ENCODE measurements at regions not wholly inside any gene's neighbourhood (a gene's known extent, or its start where the extent isn't known, plus 50 kb on each side); places are given as distances from the start of the nearest gene placed in this dataset.

DNA sequence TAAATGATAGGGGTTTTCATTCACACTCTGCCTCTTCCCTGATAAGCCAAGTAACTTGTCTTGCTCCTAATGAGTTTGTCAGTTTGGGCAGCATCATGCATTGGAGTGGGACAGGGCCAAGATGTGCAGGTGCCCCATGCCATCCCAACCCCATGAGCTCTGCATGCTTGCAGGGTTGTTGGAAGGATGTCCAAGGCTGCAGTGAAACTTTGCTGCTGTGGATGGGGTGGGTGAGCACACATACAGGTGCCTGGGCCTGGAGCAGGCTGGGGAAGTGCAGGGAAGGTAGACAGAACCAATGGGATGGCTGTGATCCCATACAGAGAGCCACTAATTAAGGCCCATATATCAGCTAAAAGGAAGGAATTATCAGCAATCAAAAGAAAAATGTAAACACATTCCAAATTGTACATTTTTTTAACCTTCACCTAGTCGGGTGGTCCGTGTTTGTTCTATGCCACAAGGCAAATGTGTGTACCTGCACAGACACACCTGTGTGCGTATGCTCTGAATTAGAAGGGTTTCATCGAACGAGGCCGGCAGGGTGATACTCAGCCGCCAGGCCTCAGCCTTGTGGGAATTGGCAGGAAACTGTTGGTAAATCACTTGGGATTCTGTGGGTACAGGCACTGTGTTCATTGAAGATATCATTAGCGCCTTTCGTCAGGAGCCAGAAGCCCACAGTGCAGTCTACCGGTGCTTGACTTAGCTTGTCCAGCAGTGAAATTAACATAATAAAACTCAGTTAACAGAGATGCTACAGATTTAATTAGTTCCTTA, 342.9 kb downstream of the MYCN start (continued):
- TF ChIP-seq, protein P1, sequence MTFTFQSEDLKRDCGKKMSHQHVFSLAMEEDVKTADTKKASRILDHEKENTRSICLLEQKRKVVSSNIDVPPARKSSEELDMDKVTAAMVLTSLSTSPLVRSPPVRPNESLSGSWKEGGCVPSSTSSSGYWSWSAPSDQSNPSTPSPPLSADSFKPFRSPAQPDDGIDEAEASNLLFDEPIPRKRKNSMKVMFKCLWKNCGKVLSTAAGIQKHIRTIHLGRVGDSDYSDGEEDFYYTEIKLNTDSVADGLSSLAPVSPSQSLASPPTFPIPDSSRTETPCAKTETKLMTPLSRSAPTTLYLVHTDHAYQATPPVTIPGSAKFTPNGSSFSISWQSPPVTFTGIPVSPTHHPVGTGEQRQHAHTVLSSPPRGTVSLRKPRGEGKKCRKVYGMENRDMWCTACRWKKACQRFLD (tag by site-specific recombination; IDR thresholded peaks at IDR 0.05), result no peak
- TF ChIP-seq SCRT2 (tag by site-specific recombination; IDR thresholded peaks at IDR 0.05) (no peak), ZNF112 (tag by site-specific recombination; IDR thresholded peaks at IDR 0.05) (no peak), ZNF585B (tag by site-specific recombination; IDR thresholded peaks at IDR 0.05) (no peak), ZNF843 (tag by site-specific recombination; IDR thresholded peaks at IDR 0.05) (no peak), ZNF555 (tag by site-specific recombination; conservative IDR thresholded peaks at IDR 0.05) (no peak)
- TF ChIP-seq, protein P2, sequence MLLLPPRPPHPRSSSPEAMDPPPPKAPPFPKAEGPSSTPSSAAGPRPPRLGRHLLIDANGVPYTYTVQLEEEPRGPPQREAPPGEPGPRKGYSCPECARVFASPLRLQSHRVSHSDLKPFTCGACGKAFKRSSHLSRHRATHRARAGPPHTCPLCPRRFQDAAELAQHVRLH (tag by site-specific recombination; IDR thresholded peaks at IDR 0.05), result no peak
- TF ChIP-seq, protein P3, sequence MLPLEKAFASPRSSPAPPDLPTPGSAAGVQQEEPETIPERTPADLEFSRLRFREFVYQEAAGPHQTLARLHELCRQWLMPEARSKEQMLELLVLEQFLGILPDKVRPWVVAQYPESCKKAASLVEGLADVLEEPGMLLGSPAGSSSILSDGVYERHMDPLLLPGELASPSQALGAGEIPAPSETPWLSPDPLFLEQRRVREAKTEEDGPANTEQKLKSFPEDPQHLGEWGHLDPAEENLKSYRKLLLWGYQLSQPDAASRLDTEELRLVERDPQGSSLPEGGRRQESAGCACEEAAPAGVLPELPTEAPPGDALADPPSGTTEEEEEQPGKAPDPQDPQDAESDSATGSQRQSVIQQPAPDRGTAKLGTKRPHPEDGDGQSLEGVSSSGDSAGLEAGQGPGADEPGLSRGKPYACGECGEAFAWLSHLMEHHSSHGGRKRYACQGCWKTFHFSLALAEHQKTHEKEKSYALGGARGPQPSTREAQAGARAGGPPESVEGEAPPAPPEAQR (tag by site-specific recombination; IDR thresholded peaks at IDR 0.05), result no peak
- TF ChIP-seq, protein P4, sequence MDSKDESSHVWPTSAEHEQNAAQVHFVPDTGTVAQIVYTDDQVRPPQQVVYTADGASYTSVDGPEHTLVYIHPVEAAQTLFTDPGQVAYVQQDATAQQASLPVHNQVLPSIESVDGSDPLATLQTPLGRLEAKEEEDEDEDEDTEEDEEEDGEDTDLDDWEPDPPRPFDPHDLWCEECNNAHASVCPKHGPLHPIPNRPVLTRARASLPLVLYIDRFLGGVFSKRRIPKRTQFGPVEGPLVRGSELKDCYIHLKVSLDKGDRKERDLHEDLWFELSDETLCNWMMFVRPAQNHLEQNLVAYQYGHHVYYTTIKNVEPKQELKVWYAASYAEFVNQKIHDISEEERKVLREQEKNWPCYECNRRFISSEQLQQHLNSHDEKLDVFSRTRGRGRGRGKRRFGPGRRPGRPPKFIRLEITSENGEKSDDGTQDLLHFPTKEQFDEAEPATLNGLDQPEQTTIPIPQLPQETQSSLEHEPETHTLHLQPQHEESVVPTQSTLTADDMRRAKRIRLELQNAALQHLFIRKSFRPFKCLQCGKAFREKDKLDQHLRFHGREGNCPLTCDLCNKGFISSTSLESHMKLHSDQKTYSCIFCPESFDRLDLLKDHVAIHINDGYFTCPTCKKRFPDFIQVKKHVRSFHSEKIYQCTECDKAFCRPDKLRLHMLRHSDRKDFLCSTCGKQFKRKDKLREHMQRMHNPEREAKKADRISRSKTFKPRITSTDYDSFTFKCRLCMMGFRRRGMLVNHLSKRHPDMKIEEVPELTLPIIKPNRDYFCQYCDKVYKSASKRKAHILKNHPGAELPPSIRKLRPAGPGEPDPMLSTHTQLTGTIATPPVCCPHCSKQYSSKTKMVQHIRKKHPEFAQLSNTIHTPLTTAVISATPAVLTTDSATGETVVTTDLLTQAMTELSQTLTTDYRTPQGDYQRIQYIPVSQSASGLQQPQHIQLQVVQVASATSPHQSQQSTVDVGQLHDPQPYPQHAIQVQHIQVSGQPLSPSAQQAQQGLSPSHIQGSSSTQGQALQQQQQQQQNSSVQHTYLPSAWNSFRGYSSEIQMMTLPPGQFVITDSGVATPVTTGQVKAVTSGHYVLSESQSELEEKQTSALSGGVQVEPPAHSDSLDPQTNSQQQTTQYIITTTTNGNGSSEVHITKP (tag by site-specific recombination; IDR thresholded peaks at IDR 0.05), result no peak
- TF ChIP-seq, protein P5, sequence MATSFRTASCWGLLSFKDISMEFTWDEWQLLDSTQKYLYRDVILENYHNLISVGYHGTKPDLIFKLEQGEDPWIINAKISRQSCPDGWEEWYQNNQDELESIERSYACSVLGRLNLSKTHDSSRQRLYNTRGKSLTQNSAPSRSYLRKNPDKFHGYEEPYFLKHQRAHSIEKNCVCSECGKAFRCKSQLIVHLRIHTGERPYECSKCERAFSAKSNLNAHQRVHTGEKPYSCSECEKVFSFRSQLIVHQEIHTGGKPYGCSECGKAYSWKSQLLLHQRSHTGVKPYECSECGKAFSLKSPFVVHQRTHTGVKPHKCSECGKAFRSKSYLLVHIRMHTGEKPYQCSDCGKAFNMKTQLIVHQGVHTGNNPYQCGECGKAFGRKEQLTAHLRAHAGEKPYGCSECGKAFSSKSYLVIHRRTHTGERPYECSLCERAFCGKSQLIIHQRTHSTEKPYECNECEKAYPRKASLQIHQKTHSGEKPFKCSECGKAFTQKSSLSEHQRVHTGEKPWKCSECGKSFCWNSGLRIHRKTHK (tag by site-specific recombination; IDR thresholded peaks at IDR 0.05), result no peak

DNA sequence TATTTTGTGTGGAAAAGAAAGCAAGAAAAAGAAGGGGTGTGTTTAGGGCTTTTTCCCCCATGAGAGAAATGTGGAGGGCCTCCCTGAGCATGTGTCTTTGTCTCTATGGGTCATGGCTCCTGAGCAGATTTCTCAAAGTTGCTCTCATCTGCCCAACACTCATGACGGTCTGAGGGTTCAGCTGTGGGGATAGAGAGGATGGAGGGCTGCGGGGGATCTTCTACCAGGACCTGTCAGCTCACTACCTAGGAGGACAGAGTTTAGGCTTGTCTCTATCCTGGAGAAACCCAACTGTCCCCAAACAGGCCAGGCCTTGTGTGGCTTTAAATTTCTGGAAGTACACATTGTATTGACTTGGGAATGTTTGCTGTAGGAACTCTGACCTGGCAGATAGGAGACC, 342.2 kb downstream of the MYCN start:
- no peaks in the 10 kb centered on the region for H3K9me3 ChIP-seq (ENCODE audit: control insufficient read depth, insufficient read depth, low read depth, low read length)
- no peak overlapping the region for H3K4me3 ChIP-seq (ENCODE audit: low read depth, low read length)
- no peak overlapping the region for H3K27ac ChIP-seq (ENCODE audit: extremely low read depth, low read depth, low read length)
- ChIA-PET CTCF (interaction anchor here (0.6 to 2.1 kb wide), 16 partner anchors 10 to 650 kb away, joined by 3 to 15 read pairs (median 4); partner anchors contain the start of gene MYCN), POLR2A (interaction anchor here (1.2 kb wide), 1 partner anchor 341 kb away, joined by 3 read pairs; no protein-coding TSS in a partner anchor)
- H3K36me3 ChIP-seq (ENCODE audit: control insufficient read depth in 2 of 2, insufficient read depth in 1 of 2, low read length in 2 of 2), result no peaks in the 10 kb centered on the region
- no peaks in the 10 kb centered on the region for H3K4me1 ChIP-seq (ENCODE audit: control insufficient read depth, insufficient read depth, low read length)
- TF ChIP-seq YY1 (tag by site-specific recombination; IDR thresholded peaks at IDR 0.05) (no peak), ZNF747 (tag by site-specific recombination; IDR thresholded peaks at IDR 0.05) (no peak), ZNF571 (tag by site-specific recombination; IDR thresholded peaks at IDR 0.05) (no peak), GLIS1 (tag by site-specific recombination; IDR thresholded peaks at IDR 0.05) (no peak)
- TF ChIP-seq, protein P6, sequence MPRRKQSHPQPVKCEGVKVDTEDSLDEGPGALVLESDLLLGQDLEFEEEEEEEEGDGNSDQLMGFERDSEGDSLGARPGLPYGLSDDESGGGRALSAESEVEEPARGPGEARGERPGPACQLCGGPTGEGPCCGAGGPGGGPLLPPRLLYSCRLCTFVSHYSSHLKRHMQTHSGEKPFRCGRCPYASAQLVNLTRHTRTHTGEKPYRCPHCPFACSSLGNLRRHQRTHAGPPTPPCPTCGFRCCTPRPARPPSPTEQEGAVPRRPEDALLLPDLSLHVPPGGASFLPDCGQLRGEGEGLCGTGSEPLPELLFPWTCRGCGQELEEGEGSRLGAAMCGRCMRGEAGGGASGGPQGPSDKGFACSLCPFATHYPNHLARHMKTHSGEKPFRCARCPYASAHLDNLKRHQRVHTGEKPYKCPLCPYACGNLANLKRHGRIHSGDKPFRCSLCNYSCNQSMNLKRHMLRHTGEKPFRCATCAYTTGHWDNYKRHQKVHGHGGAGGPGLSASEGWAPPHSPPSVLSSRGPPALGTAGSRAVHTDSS (tag by site-specific recombination; IDR thresholded peaks at IDR 0.05), result no peak
